Colonic mucosa (tissue), 4 donors: ENCODE measurements at regions not wholly inside any gene's neighbourhood (a gene's known extent, or its start where the extent isn't known, plus 50 kb on each side); places are given as distances from the start of the nearest gene placed in this dataset.
A peak's percentile ranks its signal among the peaks of the same experiment; 100 is the strongest.

Experiments
- DNase-seq: peaks from one replicate; pipeline ENCODE4 v3.0.0-alpha.2; 2020
- H3K27ac ChIP-seq: fragments of 200-600 bp; one replicate; pipeline ENCODE4 v1.8.0; 2021
- H3K27me3 ChIP-seq: fragments of 200-600 bp; one replicate; pipeline ENCODE4 v1.8.0; 2021
- H3K36me3 ChIP-seq: fragments of 200-600 bp; one replicate; pipeline ENCODE4 v1.8.0; 2021
- H3K4me1 ChIP-seq: fragments of 200-600 bp; one replicate; pipeline ENCODE4 v1.8.0; 2021; ENCODE audit warnings: mild to moderate bottlenecking
- H3K4me3 ChIP-seq: fragments of 200-600 bp; one replicate; pipeline ENCODE4 v1.8.0; 2021
- H3K9ac ChIP-seq, 2 donors: one replicate each; pipeline ENCODE4 v1.7.0; 2013; ENCODE audit warnings: control low read depth in 2 of 2, low read depth in 2 of 2, low read length in 2 of 2
- H3K9me3 ChIP-seq: fragments of 200-600 bp; one replicate; pipeline ENCODE4 v1.8.0; 2021
- CTCF ChIP-seq: fragments of 200-600 bp; IDR thresholded peaks from one replicate; pipeline ENCODE4 v1.8.0; 2022; ENCODE audit warnings: antibody characterized with exemption, mild to moderate bottlenecking
- intact Hi-C: fragments of 100-400 bp; cut with DNase I; formaldehyde crosslinking; loops from one replicate; pipeline ENCODE4 v1.14.1; 2022
- donor health status: healthy.
- donor health status: DM: no; HTN: no; CAD: no.
- donor health status: DM: no; HTN: no; CAD: no.

DNA sequence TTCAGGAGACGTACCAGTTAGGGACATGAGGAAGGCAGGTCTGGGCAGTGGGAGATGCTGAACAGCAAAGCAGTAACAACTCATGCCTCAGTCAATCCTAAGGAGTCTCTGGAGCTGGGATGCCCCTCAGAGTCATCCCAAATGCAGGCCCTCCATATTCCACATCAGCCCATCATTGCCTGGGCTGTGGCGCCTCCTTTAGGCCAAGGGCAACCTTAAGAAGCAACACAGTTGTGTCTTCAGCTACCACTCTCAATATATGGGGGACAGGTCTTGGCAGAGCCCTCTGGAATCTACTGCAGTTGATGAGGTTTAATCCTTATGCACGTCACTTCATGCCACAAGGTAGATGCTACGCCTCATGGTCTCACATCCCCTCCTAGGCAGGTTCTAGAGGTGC lies 682.0 kb upstream of the RAB6C start:
- no peak overlapping the region for H3K27ac ChIP-seq
- intact Hi-C loops: no loop called here
- H3K9me3 ChIP-seq: no peaks in the 10 kb centered on the region
- no peaks in the 10 kb centered on the region for H3K27me3 ChIP-seq
- no peak overlapping the region for H3K9ac ChIP-seq
- no peak for DNase-seq
- no peaks in the 10 kb centered on the region for H3K4me1 ChIP-seq
- no peak for TF ChIP-seq CTCF
- no peaks in the 10 kb centered on the region for H3K36me3 ChIP-seq
- no peak overlapping the region for H3K4me3 ChIP-seq

DNA sequence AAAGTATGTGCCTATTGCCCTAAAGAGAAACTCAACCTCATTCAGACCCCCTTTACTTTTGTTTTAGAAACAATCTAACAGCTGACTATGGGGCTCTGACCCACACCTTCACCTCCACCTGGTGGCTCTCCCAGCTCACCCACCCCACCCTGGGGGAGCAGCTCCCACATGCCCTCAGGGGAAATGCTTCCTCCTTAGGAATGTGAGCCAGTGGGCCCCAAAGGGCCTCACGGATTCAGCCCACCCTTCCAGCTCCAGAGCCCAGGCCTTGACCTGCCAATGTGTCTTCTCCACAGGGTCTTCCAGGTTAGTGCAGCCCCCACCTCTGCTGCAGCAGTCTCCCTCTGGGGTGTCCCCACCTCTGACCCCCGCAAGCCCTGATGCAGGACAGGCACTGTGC lies 680.1 kb upstream of the RAB6C start:
- no peak overlapping the region for H3K9ac ChIP-seq
- H3K27me3 ChIP-seq: no peaks in the 10 kb centered on the region
- no peak for TF ChIP-seq CTCF
- no peaks in the 10 kb centered on the region for H3K36me3 ChIP-seq
- no peaks in the 10 kb centered on the region for H3K4me1 ChIP-seq
- H3K9me3 ChIP-seq: no peaks in the 10 kb centered on the region
- no peak for DNase-seq
- no peak overlapping the region for H3K4me3 ChIP-seq
- no peak overlapping the region for H3K27ac ChIP-seq
- intact Hi-C loops: no loop called here

DNA sequence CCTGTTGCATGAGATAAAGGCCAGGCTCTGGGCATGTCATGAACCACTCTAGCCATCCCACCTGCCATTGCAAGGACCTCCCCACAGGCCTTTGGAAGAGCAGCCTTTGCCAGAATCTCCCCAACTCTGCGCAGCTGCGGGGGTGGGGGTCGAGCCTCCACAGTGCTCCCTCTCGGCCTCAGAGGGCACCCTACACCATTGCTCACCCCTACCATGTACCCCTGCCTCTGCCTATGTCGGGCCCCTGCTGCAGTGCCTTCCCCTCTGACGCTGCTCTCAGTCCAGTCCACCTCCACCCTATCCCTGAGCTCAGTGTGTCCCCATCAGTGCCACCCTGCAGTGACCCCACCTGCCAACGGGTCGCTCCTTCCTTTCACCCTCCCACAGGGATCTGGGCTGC lies 679.7 kb upstream of the RAB6C start:
- no peak for TF ChIP-seq CTCF
- intact Hi-C loops: no loop called here
- no peak overlapping the region for H3K27ac ChIP-seq

GRCh38 chr2:129300456-129300855 lies 679.0 kb upstream of the RAB6C start:
- Histone ChIP-seq H3K36me3 (no peaks in the 10 kb centered on the region), H3K4me1 (no peaks in the 10 kb centered on the region), H3K27me3 (no peaks in the 10 kb centered on the region), H3K9ac (no peak overlapping the region), H3K4me3 (no peak overlapping the region), H3K9me3 (no peaks in the 10 kb centered on the region), H3K27ac (no peak overlapping the region)
- TF ChIP-seq CTCF: no peak
- DNase-seq: no peak
- intact Hi-C loops: no loop called here

More for the DNA sequence above, 679.7 kb upstream of the RAB6C start:
- Histone ChIP-seq H3K27me3 (no peaks in the 10 kb centered on the region), H3K4me3 (no peak overlapping the region), H3K9me3 (no peaks in the 10 kb centered on the region), H3K4me1 (no peaks in the 10 kb centered on the region), H3K9ac (no peak overlapping the region), H3K36me3 (no peaks in the 10 kb centered on the region)
- DNase-seq: no peak

DNA sequence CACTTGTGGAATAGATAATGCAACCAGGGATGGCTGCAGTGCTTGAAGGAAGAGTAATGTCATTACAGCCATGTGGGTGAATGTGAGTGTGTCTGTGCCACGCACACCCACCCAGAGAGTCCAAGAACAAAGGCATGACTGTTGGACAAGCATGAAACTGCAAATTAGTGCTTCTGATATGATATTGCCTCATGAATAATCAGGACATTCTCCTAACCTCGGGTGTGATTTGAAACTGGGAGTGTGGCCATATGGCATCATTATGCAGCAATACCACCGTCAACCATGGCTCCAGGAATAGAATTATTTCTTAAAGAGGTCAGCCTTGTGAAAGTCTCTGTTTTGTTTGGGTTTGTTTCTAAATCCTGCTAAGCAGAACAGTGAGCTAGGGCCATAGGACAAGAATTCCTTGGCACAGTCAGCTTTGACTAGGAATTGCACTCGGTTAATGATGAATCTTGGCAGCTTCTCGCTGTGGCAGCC lies 678.0 kb upstream of the RAB6C start:
- no peak for DNase-seq
- Histone ChIP-seq H3K27me3 (no peaks in the 10 kb centered on the region), H3K9ac (no peak overlapping the region), H3K36me3 (no peaks in the 10 kb centered on the region), H3K27ac (no peak overlapping the region), H3K4me1 (no peaks in the 10 kb centered on the region), H3K4me3 (no peak overlapping the region), H3K9me3 (no peaks in the 10 kb centered on the region)
- intact Hi-C loops: no loop called here
- no peak for TF ChIP-seq CTCF

GRCh38 chr2:129302106-129302505 lies 677.4 kb upstream of the RAB6C start:
- no peaks in the 10 kb centered on the region for H3K27me3 ChIP-seq
- intact Hi-C loops: no loop called here
- no peaks in the 10 kb centered on the region for H3K9me3 ChIP-seq
- no peak overlapping the region for H3K27ac ChIP-seq
- H3K4me3 ChIP-seq: no peak overlapping the region
- peak overlapping the region in 1 of 2 donors; percentile 20 for H3K9ac ChIP-seq
- DNase-seq: no peak
- TF ChIP-seq CTCF: no peak
- no peaks in the 10 kb centered on the region for H3K4me1 ChIP-seq
- no peaks in the 10 kb centered on the region for H3K36me3 ChIP-seq
